ENCODE measurements at regions not wholly inside any gene's neighbourhood (a gene's known extent, or its start where the extent isn't known, plus 50 kb on each side); places are given as distances from the start of the nearest gene placed in this dataset.
"Not testable (repeated sequence)": the region's sequence is repeated elsewhere in the genome, so short reads cannot be mapped to it uniquely, and the experiment has no call there.

- no peak for DNase-seq
These were observed 1518.5 kb downstream of the BRD1 start for GRCh38 chr22:48309115-48309705.

GRCh38 chr22:48307931-48308330 lies 1519.7 kb downstream of the BRD1 start:
- DNase-seq, result no peak

GRCh38 chr22:48306785-48307510 lies 1520.7 kb downstream of the BRD1 start:
- no peak for DNase-seq

DNA sequence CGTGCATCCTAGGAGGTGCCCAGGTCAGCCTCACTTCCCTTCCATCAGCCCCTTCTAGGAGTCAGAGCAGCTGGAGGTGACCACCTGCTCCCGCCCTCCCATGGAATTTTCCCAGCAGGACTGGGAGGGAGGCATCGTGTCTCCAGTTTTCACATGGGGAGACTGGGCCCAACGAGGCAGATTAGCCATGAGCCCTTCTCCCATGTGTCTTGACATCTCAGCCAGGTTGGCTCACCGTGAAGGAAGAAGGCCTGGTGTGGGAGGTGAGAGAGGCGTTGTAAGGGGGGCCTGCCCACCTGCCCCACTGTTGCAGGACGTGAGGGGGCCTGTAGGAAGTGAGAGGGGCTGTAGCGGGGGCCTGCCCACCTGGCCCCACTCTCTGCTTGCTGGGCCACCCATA lies 1521.4 kb downstream of the BRD1 start:
- no peak for DNase-seq

- DNase-seq, result no peak
These were observed 1521.9 kb downstream of the BRD1 start for GRCh38 chr22:48305726-48306235.

- DNase-seq, result no peak
These were observed 1524.3 kb downstream of the BRD1 start for GRCh38 chr22:48303369-48303725.

DNA sequence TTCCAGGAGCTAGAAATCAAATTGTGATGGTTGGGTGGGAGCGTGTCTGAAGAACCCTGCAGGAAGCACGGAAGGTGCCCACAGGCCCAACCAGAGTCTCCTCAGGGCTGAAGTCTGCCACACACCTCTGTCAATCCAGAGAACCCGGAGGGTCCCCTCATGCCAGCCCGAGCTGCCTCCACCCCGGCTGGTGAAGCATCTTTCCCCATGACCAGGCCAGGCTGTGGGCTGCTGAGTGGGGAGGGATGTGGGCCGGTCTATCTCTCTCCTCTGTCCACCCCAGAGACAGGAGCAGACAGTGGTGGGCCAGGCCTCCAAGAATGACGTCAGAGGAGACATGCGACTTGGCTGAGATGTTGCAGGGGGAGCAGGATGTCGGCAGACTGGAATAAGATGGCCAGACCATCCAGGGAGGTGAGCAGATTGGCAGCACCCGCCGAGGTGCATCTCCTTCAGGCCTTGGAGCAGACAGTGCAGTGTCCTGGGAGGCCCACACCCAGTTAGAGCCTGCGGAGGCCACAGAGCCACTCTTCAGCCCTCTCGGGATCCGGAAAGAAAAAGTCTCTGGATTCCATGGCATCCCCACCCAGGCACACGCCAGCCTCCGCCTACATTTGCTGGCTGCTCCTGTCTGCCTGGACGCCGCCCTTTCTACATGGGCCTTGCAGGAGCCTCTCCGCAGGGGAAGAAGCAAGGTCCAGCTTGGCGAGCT lies 1524.9 kb downstream of the BRD1 start:
- no peak for DNase-seq

GRCh38 chr22:48301908-48302307 lies 1525.8 kb downstream of the BRD1 start:
- no peak for DNase-seq

- no peak for DNase-seq
These were observed 1526.3 kb downstream of the BRD1 start for GRCh38 chr22:48301421-48301820.

DNA sequence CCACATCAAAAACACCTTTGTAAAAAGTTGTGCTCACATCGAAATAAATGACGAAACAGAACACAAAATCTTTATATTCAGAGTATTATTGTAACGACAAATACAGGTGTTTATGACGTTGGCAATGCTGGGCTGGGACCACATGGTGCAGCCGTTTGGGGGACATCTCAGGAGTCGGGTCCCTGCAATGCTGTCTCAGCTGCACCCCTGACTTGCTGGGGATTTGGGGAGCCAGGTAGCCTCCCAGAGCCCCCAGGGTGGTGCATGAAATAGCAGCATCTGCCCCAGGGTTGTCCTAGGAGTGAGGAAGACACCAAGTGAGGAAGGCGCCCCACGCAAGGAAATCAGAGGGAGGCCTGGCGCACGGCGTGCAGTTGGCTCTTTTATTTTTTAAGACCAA lies 1526.8 kb downstream of the BRD1 start:
- no peak for DNase-seq

DNA sequence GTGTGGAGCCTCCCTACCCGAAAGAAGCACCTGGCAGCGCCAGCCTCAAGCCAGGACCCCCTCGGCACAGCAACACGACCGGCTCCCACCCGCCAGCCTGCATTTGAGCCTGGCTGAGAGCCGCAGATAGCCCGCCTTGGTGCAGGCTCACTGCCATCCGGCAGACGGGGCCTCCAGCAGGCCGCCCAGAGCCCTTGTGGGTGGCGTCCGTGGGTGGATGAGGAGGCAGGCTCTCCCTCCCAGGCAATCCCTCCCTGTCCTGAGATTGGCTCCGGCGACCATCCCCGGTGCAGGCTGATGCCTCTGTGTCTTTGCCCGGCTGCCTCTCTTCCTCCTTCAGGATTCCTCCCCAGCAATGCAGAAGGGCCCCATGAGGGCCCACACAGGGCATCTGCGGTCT lies 1527.9 kb downstream of the BRD1 start:
- no peak for DNase-seq

- DNase-seq, result no peak
These were observed 1528.5 kb downstream of the BRD1 start for GRCh38 chr22:48299124-48299523.

DNA sequence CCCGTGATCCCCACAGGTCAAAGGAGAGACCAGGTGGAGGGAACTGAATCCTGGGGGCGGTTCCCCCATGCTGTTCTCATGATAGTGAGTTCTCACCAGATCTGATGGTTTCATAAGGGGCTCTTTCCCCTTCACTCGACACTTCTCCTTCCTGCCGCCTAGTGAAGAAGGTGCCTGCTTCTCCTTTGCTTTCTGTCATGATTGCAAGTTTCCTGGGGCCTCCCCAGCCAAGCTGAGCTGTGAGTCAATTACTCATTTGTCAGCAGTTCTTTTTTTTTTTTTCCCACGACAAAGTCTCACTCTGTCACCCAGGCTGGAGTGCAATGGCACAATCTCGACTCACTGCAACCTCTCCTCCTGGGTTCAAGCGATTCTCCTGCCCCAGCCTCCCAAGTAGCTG lies 1530.4 kb downstream of the BRD1 start:
- no peak for DNase-seq

DNA sequence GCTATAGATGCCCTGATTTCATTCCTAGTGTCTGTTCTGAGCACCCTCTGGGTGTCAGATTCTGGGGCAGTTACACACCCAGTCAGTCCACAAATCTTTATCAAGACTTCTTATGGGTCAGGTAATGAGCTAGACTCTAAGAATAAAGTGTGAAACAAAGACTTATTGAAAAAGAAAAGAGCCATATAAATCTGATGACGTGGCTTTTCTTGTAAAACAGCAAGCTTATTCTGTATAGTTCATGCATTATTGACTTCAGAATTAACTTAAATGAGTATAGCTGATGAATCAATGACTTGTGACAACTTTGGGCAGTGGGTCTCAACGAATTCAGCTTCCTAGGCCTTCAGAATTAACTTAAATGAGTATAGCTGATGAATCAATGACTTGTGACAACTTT lies 1527.5 kb downstream of the TBC1D22A start:
- DNase-seq, result not testable (repeated sequence)

DNA sequence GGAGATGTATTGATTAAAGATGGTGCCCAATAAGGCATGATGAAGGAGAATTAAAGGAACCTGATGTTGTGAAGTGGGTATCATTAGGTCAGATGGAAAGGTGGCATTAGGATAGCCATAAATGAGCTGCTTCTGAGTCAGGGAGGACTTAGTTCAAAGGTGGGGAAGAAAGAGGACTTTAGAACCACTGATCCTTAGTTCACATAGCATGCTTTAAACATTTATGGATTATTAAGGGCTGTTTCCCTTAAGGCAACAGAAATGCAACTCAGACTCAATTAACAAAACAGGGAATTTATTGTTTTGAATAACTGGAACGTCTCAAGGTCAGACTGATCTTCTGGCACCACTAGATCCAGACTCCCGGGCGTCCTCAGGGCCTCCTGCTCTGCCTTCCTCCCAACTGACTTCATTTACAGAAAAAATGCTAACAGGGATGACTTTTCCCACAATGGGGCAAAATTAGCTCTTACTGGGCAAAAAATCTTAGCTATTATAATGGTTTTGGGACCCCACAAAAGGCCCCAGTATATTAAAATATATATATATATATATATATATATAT lies 1526.0 kb downstream of the TBC1D22A start:
- no peak for DNase-seq

DNA sequence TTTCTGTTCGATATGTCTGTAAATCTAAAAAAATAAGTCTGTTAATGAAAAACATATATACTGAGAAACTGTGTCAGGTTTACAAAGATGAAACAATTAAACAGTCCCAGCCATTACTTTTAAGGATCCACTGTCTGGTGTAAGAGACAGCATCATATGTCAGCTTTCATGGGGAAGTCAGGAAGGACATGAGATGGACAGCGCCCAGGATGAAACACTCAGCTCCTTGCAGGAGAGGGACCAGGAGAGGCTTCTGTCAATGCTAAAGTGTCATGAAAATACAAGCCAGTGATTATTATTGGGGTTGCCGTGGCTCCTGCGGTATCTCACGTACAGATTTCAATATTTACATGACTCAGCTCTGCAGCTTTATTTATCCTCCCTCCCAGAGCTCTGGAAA lies 1524.6 kb downstream of the TBC1D22A start:
- no peak for DNase-seq

- DNase-seq, result no peak
These were observed 1522.2 kb downstream of the TBC1D22A start for GRCh38 chr22:48284671-48285070.

DNA sequence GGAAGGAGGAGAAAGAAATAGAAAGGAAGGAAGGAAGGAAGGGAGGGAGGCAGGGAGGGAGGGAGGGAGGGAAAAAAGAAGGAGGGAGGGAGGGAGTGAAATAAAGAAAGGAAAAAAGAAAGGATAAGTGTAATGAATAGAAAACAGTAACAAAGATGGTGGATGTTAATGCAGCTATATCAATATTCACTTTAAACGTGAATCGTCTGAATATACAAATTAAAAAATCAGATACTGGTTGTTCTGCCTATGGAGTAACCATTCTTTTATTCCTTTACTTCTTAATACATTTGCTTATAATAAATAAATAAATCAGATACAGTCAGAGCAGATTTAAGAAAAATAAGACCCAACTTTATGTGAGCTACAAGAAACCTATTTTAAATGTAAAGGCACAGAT lies 1520.4 kb downstream of the TBC1D22A start:
- no peak for DNase-seq

GRCh38 chr22:48279461-48279756 lies 1517.0 kb downstream of the TBC1D22A start:
- DNase-seq, result no peak

DNA sequence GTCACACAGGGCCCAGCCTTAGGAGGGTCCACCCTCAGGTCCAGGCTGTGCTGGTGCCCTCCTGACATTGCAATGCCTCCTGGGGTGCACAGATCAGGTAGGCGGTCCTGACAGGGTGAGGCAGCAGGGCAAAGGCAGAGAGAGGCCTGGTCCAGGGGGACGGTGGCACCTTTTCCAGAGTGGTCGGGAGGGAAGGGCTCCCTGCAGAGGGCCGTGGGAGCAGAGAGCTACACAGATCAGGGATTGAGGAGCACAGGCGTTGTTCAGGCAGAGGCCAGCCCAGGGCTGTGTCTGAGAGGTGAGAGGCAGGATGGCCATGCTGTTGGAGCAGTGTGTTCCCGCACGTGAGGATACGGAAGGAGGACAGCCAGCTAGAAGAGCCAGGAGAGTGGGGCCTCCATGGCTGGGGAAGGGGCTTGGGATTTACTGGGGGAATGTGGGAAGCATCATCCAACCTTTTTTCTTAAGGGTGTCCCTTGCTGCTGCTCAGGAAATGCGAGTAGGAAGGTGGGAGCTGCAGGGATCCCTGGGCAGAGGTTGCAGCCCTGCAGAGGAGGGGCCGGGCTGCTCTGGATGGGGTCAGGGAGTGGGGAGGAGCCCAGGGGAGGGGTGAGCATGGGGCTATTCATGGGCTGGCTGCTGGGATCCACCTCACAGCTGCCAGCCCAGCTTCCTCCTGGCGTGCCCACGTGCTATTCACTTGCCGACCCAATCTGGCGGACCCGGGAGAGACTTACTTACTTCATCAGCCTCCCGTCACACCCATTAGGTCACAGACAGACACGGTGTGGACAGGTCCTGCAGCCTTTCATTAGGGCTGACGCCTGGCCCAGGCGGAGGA lies 1516.4 kb downstream of the TBC1D22A start:
- DNase-seq, result no peak

DNA sequence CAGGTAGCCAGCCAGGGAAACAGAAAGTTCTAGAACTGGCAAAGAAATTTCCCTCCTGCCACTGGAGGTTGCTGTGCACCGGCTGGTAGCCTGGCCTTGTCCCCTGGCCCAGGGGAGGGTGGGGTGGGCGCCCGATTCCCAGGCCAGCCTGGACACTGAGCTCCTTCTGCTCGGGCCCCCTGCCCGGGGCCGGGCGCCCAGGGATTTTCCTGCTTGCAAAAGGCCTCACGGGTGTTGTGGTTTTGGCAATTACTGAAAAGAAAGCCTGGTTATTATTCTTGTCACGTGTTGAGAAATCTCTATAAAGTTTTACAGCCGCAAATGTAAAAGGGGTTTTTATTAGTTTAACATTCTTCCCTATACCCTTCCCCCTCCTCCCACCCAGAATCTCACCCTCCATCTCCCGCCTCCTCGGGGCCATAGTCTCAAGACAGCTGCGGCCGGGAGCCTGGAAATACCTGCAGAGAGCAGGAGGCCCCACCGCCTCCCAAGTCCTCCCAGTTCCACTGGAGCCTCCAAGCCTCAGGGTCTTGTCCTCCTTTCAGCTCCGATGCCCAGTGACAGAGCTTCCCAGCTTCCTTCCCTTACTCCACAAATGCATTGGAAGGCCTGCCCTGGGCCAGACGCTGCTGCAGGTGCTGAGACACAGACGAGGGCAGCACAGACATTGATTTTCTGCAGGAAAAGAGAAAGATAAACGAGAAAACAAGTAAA lies 1515.6 kb downstream of the TBC1D22A start:
- DNase-seq, result no peak

All from activated naive CD4-positive, alpha-beta T cell treated with anti-CD3 and anti-CD28 coated beads, Interleukin-2, amount 50 U/mL, for 16 hours (primary cell).